H1 (cell line): ENCODE measurements at regions not wholly inside any gene's neighbourhood (a gene's known extent, or its start where the extent isn't known, plus 50 kb on each side); places are given as distances from the start of the nearest gene placed in this dataset.

Source experiments
- CBX5 ChIP-seq: fragments of 300-800, 300-1000 bp; sonication (generic); IDR thresholded peaks from 2 replicates; pipeline ENCODE4 v1.7.1; 2016; ENCODE audit warnings: antibody characterized with exemption, low read length, low read depth
- JUND ChIP-seq: IDR thresholded peaks from 2 replicates; pipeline ENCODE4 v1.6.1; 2011; ENCODE audit warnings: mild to moderate bottlenecking, improper control_type of control experiment, low read length
- YY1 ChIP-seq: IDR thresholded peaks from 2 replicates; pipeline ENCODE4 v1.6.1; 2011; ENCODE audit warnings: low read depth, mild to moderate bottlenecking, low read length
- ZNF274 ChIP-seq: IDR thresholded peaks from 2 replicates; pipeline ENCODE4 v1.7.0; 2012; ENCODE audit warnings: low read length, borderline replicate concordance; ENCODE audit errors: extremely low read depth
- TF ChIP-seq, protein P1 (sequence below), 3 experiments: IDR thresholded peaks; 1 replicate in 2 of 3; 2 replicates in 1 of 3; pipeline versions ENCODE4 v1.5.1 to v1.6.1; 2011; ENCODE audit warnings: low read length in 3 of 3, mild to moderate bottlenecking in 3 of 3, inconsistent platforms in 2 of 3, low read depth in 1 of 3, moderate library complexity in 1 of 3; ENCODE audit not compliant: insufficient read depth in 1 of 3; ENCODE audit errors: control extremely low read depth in 1 of 3

DNA sequence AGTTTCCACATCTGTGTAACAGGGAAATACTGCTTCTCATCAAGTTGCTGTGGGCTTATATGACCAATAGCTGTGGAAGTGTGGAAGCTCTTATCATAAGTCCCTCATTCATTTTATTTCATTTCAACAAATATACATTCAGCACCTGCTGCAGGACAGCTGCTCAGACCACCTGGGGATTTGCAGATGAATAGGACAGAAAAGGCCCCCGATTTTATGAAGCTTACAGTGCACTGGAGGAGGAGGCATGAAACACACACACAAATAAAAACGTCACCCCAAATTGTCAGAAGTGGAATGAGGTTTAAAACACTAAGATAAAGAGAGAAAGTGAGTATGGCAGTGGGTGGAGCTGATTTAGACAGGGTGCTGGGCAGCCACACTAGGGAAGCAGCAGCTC is 107.2 kb downstream of the DRD1 start (continued):
- TF ChIP-seq, protein P1, sequence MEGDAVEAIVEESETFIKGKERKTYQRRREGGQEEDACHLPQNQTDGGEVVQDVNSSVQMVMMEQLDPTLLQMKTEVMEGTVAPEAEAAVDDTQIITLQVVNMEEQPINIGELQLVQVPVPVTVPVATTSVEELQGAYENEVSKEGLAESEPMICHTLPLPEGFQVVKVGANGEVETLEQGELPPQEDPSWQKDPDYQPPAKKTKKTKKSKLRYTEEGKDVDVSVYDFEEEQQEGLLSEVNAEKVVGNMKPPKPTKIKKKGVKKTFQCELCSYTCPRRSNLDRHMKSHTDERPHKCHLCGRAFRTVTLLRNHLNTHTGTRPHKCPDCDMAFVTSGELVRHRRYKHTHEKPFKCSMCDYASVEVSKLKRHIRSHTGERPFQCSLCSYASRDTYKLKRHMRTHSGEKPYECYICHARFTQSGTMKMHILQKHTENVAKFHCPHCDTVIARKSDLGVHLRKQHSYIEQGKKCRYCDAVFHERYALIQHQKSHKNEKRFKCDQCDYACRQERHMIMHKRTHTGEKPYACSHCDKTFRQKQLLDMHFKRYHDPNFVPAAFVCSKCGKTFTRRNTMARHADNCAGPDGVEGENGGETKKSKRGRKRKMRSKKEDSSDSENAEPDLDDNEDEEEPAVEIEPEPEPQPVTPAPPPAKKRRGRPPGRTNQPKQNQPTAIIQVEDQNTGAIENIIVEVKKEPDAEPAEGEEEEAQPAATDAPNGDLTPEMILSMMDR (IDR thresholded peaks at IDR 0.05; ENCODE audit: control extremely low read depth in 1 of 3, insufficient read depth in 1 of 3, low read depth in 1 of 3, low read length in 3 of 3), result no peak
- TF ChIP-seq CBX5, result no peak
- TF ChIP-seq JUND, result no peak
- TF ChIP-seq YY1, result no peak
- TF ChIP-seq ZNF274, result no peak
